HepG2 (cell line): ENCODE measurements at regions not wholly inside any gene's neighbourhood (a gene's known extent, or its start where the extent isn't known, plus 50 kb on each side); places are given as distances from the start of the nearest gene placed in this dataset.

Source experiments
- CEBPZ ChIP-seq: IDR thresholded peaks from 2 replicates; pipeline ENCODE4 v1.6.1; 2012; ENCODE audit warnings: low read length, improper control_type of control experiment
- KMT2B ChIP-seq: IDR thresholded peaks from 2 replicates; pipeline ENCODE4 v1.6.1; 2016; ENCODE audit warnings: missing genetic modification reagents, missing compliant biosample characterization
- NR2F2 ChIP-seq: IDR thresholded peaks from 2 replicates; pipeline ENCODE4 v1.6.1; 2012; ENCODE audit warnings: low read depth, inconsistent platforms, borderline replicate concordance
- POLR2AphosphoS5 ChIP-seq: IDR thresholded peaks from 2 replicates; pipeline ENCODE4 v1.6.1; 2012; ENCODE audit warnings: low read depth, low read length
- ZNF501 ChIP-seq: sonication (generic); formaldehyde crosslinking; IDR thresholded peaks from 2 replicates; pipeline ENCODE4 v1.5.1; 2020; ENCODE audit warnings: mild to moderate bottlenecking, moderate library complexity, missing genetic modification reagents
- TF ChIP-seq, protein P1 (sequence below): IDR thresholded peaks from 2 replicates; pipeline ENCODE4 v1.6.1; 2018; ENCODE audit warnings: missing genetic modification reagents

- no peak for TF ChIP-seq POLR2AphosphoS5
- no peak for TF ChIP-seq ZNF501 (CRISPR knock-in tag)
- TF ChIP-seq, protein P1, sequence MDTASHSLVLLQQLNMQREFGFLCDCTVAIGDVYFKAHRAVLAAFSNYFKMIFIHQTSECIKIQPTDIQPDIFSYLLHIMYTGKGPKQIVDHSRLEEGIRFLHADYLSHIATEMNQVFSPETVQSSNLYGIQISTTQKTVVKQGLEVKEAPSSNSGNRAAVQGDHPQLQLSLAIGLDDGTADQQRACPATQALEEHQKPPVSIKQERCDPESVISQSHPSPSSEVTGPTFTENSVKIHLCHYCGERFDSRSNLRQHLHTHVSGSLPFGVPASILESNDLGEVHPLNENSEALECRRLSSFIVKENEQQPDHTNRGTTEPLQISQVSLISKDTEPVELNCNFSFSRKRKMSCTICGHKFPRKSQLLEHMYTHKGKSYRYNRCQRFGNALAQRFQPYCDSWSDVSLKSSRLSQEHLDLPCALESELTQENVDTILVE = no peak
- TF ChIP-seq CEBPZ = no peak
- TF ChIP-seq NR2F2 = no peak
- TF ChIP-seq KMT2B (CRISPR knock-in tag) = no peak
Measured at GRCh38 chr13:111609631-111610030, 289.2 kb downstream of the TEX29 start.
